ENCODE measurements at regions not wholly inside any gene's neighbourhood (a gene's known extent, or its start where the extent isn't known, plus 50 kb on each side); places are given as distances from the start of the nearest gene placed in this dataset.
"Not testable (repeated sequence)": the region's sequence is repeated elsewhere in the genome, so short reads cannot be mapped to it uniquely, and the experiment has no call there.

GRCh38 chr6:74757813-74758212 lies 448.0 kb downstream of the COL12A1 start:
- DNase-seq: no peak

GRCh38 chr6:74756923-74757322 lies 448.9 kb downstream of the COL12A1 start:
- no peak for DNase-seq

- DNase-seq: no peak
Measured at GRCh38 chr6:74755778-74756177, 450.1 kb downstream of the COL12A1 start.

GRCh38 chr6:74755196-74755595 lies 450.7 kb downstream of the COL12A1 start:
- DNase-seq: no peak

GRCh38 chr6:74753883-74754600 lies 451.8 kb downstream of the COL12A1 start:
- DNase-seq: no peak

- DNase-seq: no peak
Measured at GRCh38 chr6:74752303-74752702, 453.6 kb downstream of the COL12A1 start.

GRCh38 chr6:74750826-74751225 lies 455.0 kb downstream of the COL12A1 start:
- DNase-seq: no peak

GRCh38 chr6:74749211-74750147 lies 456.4 kb downstream of the COL12A1 start:
- DNase-seq: peak; percentile 46

GRCh38 chr6:74745670-74746069 lies 460.2 kb downstream of the COL12A1 start:
- no peak for DNase-seq

GRCh38 chr6:74742793-74743508 lies 462.9 kb downstream of the COL12A1 start:
- DNase-seq: no peak

GRCh38 chr6:74741646-74742045 lies 464.2 kb downstream of the COL12A1 start:
- no peak for DNase-seq

GRCh38 chr6:74735304-74735703 lies 470.5 kb downstream of the COL12A1 start:
- peak; percentile 77 for DNase-seq

- peak; percentile 10 for DNase-seq
Measured at GRCh38 chr6:74734901-74735300, 471.0 kb downstream of the COL12A1 start.

- peak; percentile 54 for DNase-seq
Measured at GRCh38 chr6:74733830-74734620, 471.8 kb downstream of the COL12A1 start.

GRCh38 chr6:74731931-74732330 lies 473.9 kb downstream of the COL12A1 start:
- peak; percentile 76 for DNase-seq

GRCh38 chr6:74731204-74731603 lies 474.6 kb downstream of the COL12A1 start:
- peak; percentile 18 for DNase-seq

- no peak for DNase-seq
Measured at GRCh38 chr6:74720923-74721322, 484.9 kb downstream of the COL12A1 start.

GRCh38 chr6:74717591-74717990 lies 488.3 kb downstream of the COL12A1 start:
- DNase-seq: no peak

- no peak for DNase-seq
Measured at GRCh38 chr6:74715355-74716085, 490.3 kb downstream of the COL12A1 start.

- no peak for DNase-seq
Measured at GRCh38 chr6:74713941-74714340, 491.9 kb downstream of the COL12A1 start.

- DNase-seq: no peak
Measured at GRCh38 chr6:74705451-74705850, 500.4 kb downstream of the COL12A1 start.

- not testable (repeated sequence) for DNase-seq
Measured at GRCh38 chr6:74704540-74704939, 501.3 kb downstream of the COL12A1 start.
